NCI-H69 (cell line): ENCODE measurements at regions not wholly inside any gene's neighbourhood (a gene's known extent, or its start where the extent isn't known, plus 50 kb on each side); places are given as distances from the start of the nearest gene placed in this dataset.

Source experiments
- DNase-seq: peaks from one replicate; lab custom pipeline; 2025; lab: John Stamatoyannopoulos, UW

GRCh38 chr5:135204151-135204600 lies 170.1 kb upstream of the PITX1 start:
- peak; percentile 26 for DNase-seq

- peak; percentile 61 for DNase-seq
Observed at GRCh38 chr5:135203593-135204036, 169.6 kb upstream of the PITX1 start.

GRCh38 chr5:135203019-135203418 lies 169.0 kb upstream of the PITX1 start:
- no peak for DNase-seq

GRCh38 chr5:135199919-135200318 lies 165.9 kb upstream of the PITX1 start:
- DNase-seq: no peak

GRCh38 chr5:135196483-135196882 lies 162.5 kb upstream of the PITX1 start:
- no peak for DNase-seq

GRCh38 chr5:135195270-135195608 lies 161.2 kb upstream of the PITX1 start:
- DNase-seq: no peak

- no peak for DNase-seq
Observed at GRCh38 chr5:135194573-135195269, 160.7 kb upstream of the PITX1 start.

GRCh38 chr5:135194126-135194488 lies 160.1 kb upstream of the PITX1 start:
- DNase-seq: no peak

- DNase-seq: no peak
Observed at GRCh38 chr5:135193213-135194125, 159.4 kb upstream of the PITX1 start.

GRCh38 chr5:135192351-135192750 lies 158.3 kb upstream of the PITX1 start:
- DNase-seq: no peak

GRCh38 chr5:135191084-135191826 lies 157.2 kb upstream of the PITX1 start:
- DNase-seq: peak; percentile 85

GRCh38 chr5:135190416-135191083 lies 156.5 kb upstream of the PITX1 start:
- DNase-seq: no peak

- no peak for DNase-seq
Observed at GRCh38 chr5:135189024-135189423, 155.0 kb upstream of the PITX1 start.

GRCh38 chr5:135188233-135188914 lies 154.3 kb upstream of the PITX1 start:
- DNase-seq: no peak

GRCh38 chr5:135186662-135187522 lies 152.9 kb upstream of the PITX1 start:
- DNase-seq: no peak

- no peak for DNase-seq
Observed at GRCh38 chr5:135185481-135186065, 151.5 kb upstream of the PITX1 start.

GRCh38 chr5:135184646-135185045 lies 150.6 kb upstream of the PITX1 start:
- no peak for DNase-seq

- no peak for DNase-seq
Observed at GRCh38 chr5:135183464-135183863, 149.4 kb upstream of the PITX1 start.

GRCh38 chr5:135182675-135183074 lies 148.6 kb upstream of the PITX1 start:
- no peak for DNase-seq

GRCh38 chr5:135181653-135182052 lies 147.6 kb upstream of the PITX1 start:
- no peak for DNase-seq
